ENCODE measurements at regions not wholly inside any gene's neighbourhood (a gene's known extent, or its start where the extent isn't known, plus 50 kb on each side); places are given as distances from the start of the nearest gene placed in this dataset.

DNA sequence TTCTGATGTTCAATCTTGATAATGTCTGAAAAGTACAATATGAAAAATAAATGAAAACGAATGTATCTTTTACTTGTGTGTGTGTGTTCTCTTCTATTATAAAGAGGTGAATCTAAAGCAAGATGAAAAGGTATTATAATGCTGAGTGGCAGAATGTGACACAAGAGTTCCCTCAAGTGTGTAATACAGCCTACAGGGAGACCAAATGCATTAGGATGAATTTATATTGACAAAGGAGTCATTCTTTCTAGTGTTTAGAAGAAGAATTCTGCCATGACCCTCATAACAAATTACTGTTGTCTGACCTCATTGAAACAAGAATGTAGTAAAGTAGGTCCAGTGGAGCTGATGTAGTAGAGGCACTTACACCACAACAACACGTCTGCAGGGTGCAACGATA, 1119.0 kb upstream of the CDH10 start (continued):
- TF ChIP-seq NR1H2 (CRISPR knock-in tag; IDR thresholded peaks at IDR 0.05), result no peak
- TF ChIP-seq, protein P1, sequence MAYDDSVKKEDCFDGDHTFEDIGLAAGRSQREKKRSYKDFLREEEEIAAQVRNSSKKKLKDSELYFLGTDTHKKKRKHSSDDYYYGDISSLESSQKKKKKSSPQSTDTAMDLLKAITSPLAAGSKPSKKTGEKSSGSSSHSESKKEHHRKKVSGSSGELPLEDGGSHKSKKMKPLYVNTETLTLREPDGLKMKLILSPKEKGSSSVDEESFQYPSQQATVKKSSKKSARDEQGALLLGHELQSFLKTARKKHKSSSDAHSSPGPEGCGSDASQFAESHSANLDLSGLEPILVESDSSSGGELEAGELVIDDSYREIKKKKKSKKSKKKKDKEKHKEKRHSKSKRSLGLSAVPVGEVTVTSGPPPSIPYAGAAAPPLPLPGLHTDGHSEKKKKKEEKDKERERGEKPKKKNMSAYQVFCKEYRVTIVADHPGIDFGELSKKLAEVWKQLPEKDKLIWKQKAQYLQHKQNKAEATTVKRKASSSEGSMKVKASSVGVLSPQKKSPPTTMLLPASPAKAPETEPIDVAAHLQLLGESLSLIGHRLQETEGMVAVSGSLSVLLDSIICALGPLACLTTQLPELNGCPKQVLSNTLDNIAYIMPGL (CRISPR knock-in tag; IDR thresholded peaks at IDR 0.05), result no peak
- TF ChIP-seq MXD4 (CRISPR knock-in tag; IDR thresholded peaks at IDR 0.05; ENCODE audit: borderline replicate concordance), result no peak

DNA sequence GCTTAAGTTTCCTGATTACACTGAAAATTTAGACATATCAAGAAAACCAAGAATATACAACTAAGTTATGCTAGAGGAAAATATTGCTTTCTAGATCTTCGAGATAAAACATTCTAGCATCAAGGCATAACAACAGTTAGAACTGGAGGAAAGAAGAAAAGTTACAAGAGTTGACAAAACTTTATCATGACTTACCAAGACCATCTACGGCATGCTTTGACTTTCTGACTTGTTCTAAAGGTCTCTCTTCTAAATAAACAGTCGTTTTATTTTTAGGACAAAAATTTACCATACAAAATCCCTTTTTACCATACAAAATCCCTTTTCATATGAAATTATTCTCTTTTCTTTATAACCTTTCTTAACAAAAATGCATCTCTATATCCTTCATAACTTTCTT, 1110.1 kb upstream of the CDH10 start:
- DNase-seq (ENCODE audit: low spot score) (no peak), ATAC-seq (no peak)
- Mint-ChIP-seq H3K4me1 (no peaks in the 10 kb centered on the region), H3K9me3 (peaks cover 78% of the 10 kb centered on the region), H3K27ac (no peak overlapping the region), H3K27me3 (ENCODE audit: low read depth) (peaks cover 2% of the 10 kb centered on the region), H3K36me3 (peaks cover 53% of the 10 kb centered on the region), H3K4me3 (no peak overlapping the region)
- ChIA-PET POLR2A (no interaction called here), CTCF (no interaction called here)
- TF ChIP-seq FOXP1 (CRISPR knock-in tag; IDR thresholded peaks at IDR 0.05; ENCODE audit: borderline replicate concordance), result no peak
- TF ChIP-seq GABPB1 (CRISPR knock-in tag; IDR thresholded peaks at IDR 0.05), result no peak
- no peak for TF ChIP-seq TP53 (CRISPR knock-in tag; IDR thresholded peaks at IDR 0.05)
- TF ChIP-seq ELF4 (CRISPR knock-in tag; IDR thresholded peaks at IDR 0.05; ENCODE audit: low read depth), result no peak
- no peak for TF ChIP-seq NFE2L1 (CRISPR knock-in tag; IDR thresholded peaks at IDR 0.05)
- TF ChIP-seq ATF1 (CRISPR knock-in tag; IDR thresholded peaks at IDR 0.05), result no peak
- no peak for TF ChIP-seq FOXK1 (CRISPR knock-in tag; IDR thresholded peaks at IDR 0.05)
- no peak for TF ChIP-seq RELA (CRISPR knock-in tag; IDR thresholded peaks at IDR 0.05; ENCODE audit: borderline replicate concordance)
- no peak for TF ChIP-seq ZNF671 (CRISPR knock-in tag; IDR thresholded peaks at IDR 0.05)
- TF ChIP-seq, protein P2, sequence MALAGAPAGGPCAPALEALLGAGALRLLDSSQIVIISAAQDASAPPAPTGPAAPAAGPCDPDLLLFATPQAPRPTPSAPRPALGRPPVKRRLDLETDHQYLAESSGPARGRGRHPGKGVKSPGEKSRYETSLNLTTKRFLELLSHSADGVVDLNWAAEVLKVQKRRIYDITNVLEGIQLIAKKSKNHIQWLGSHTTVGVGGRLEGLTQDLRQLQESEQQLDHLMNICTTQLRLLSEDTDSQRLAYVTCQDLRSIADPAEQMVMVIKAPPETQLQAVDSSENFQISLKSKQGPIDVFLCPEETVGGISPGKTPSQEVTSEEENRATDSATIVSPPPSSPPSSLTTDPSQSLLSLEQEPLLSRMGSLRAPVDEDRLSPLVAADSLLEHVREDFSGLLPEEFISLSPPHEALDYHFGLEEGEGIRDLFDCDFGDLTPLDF (CRISPR knock-in tag; IDR thresholded peaks at IDR 0.05), result no peak
- TF ChIP-seq GTF2I (CRISPR knock-in tag; conservative IDR thresholded peaks at IDR 0.05), result no peak
- no peak for TF ChIP-seq ZNF317 (CRISPR knock-in tag; IDR thresholded peaks at IDR 0.05; ENCODE audit: borderline replicate concordance, low read depth)
- TF ChIP-seq, protein P3, sequence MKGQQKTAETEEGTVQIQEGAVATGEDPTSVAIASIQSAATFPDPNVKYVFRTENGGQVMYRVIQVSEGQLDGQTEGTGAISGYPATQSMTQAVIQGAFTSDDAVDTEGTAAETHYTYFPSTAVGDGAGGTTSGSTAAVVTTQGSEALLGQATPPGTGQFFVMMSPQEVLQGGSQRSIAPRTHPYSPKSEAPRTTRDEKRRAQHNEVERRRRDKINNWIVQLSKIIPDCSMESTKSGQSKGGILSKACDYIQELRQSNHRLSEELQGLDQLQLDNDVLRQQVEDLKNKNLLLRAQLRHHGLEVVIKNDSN (CRISPR knock-in tag; IDR thresholded peaks at IDR 0.05), result no peak
- TF ChIP-seq PRRX2 (CRISPR knock-in tag; IDR thresholded peaks at IDR 0.05), result no peak
- TF ChIP-seq CBFB (CRISPR knock-in tag; IDR thresholded peaks at IDR 0.05; ENCODE audit: low read depth), result no peak
- TF ChIP-seq, protein P4, sequence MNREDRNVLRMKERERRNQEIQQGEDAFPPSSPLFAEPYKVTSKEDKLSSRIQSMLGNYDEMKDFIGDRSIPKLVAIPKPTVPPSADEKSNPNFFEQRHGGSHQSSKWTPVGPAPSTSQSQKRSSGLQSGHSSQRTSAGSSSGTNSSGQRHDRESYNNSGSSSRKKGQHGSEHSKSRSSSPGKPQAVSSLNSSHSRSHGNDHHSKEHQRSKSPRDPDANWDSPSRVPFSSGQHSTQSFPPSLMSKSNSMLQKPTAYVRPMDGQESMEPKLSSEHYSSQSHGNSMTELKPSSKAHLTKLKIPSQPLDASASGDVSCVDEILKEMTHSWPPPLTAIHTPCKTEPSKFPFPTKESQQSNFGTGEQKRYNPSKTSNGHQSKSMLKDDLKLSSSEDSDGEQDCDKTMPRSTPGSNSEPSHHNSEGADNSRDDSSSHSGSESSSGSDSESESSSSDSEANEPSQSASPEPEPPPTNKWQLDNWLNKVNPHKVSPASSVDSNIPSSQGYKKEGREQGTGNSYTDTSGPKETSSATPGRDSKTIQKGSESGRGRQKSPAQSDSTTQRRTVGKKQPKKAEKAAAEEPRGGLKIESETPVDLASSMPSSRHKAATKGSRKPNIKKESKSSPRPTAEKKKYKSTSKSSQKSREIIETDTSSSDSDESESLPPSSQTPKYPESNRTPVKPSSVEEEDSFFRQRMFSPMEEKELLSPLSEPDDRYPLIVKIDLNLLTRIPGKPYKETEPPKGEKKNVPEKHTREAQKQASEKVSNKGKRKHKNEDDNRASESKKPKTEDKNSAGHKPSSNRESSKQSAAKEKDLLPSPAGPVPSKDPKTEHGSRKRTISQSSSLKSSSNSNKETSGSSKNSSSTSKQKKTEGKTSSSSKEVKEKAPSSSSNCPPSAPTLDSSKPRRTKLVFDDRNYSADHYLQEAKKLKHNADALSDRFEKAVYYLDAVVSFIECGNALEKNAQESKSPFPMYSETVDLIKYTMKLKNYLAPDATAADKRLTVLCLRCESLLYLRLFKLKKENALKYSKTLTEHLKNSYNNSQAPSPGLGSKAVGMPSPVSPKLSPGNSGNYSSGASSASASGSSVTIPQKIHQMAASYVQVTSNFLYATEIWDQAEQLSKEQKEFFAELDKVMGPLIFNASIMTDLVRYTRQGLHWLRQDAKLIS (CRISPR knock-in tag; IDR thresholded peaks at IDR 0.05; ENCODE audit: borderline replicate concordance), result no peak
- TF ChIP-seq GRHL2 (CRISPR knock-in tag; IDR thresholded peaks at IDR 0.05; ENCODE audit: insufficient replicate concordance, severe bottlenecking), result no peak

Data from WTC11 (cell line).